ENCODE measurements at regions not wholly inside any gene's neighbourhood (a gene's known extent, or its start where the extent isn't known, plus 50 kb on each side); places are given as distances from the start of the nearest gene placed in this dataset.

DNA sequence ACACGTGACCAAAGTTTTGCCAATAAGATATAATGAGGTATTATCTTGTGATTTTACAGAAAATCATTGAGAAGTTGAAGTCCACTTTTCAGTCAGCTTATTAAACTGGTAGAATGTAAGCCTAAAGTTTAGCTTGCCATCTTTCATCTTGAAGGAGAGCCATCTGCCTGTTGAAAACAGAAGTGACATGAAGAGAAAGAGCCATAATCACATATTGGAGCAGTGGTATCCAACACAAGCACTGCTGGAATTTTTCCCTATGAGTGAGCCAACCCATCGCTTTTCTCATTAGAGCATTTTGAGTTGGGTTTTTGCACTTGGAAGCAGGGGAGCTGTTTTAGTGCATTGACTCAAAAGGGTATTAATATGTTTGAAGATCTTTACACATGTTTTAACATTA is 117.6 kb upstream of the FERD3L start:
- Histone ChIP-seq H3K4me1 (no peaks in the 10 kb centered on the region), H3K27ac (no peak overlapping the region), H3K36me3 (no peaks in the 10 kb centered on the region), H3K4me3 (no peak overlapping the region), H3K9me3 (no peaks in the 10 kb centered on the region), H3K27me3 (no peaks in the 10 kb centered on the region)
- intact Hi-C loops (cut with DNase I) = no loop called here
- TF ChIP-seq, protein P1, sequence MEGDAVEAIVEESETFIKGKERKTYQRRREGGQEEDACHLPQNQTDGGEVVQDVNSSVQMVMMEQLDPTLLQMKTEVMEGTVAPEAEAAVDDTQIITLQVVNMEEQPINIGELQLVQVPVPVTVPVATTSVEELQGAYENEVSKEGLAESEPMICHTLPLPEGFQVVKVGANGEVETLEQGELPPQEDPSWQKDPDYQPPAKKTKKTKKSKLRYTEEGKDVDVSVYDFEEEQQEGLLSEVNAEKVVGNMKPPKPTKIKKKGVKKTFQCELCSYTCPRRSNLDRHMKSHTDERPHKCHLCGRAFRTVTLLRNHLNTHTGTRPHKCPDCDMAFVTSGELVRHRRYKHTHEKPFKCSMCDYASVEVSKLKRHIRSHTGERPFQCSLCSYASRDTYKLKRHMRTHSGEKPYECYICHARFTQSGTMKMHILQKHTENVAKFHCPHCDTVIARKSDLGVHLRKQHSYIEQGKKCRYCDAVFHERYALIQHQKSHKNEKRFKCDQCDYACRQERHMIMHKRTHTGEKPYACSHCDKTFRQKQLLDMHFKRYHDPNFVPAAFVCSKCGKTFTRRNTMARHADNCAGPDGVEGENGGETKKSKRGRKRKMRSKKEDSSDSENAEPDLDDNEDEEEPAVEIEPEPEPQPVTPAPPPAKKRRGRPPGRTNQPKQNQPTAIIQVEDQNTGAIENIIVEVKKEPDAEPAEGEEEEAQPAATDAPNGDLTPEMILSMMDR (IDR thresholded peaks at IDR 0.05) = no peak
- DNase-seq (ENCODE audit: low spot score in 2 of 2) = no peak

DNA sequence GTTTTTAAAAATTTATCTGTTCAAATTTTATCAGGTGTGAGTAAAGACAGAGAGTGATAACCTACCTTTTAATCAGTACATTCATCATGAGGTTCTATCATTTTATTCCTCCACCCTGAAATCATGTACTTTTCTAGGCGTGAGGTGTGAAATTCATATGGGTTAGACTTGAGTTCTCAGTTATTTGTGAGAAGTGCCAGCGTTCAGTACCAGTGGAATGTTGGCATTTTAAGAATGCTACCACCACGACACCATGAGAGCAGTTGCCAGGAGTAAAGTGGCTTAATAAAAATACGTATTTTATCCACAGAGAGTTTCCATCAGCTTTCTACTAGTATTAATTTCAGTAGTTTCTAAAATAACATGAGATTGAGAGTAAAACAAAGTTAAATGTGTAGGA is 104.1 kb upstream of the FERD3L start:
- peaks cover 0 to 4% of the 10 kb centered on the region in 2 donors for H3K4me1 ChIP-seq
- no peak for DNase-seq (ENCODE audit: low spot score in 2 of 2)
- intact Hi-C loops (cut with DNase I) = no loop called here

DNA sequence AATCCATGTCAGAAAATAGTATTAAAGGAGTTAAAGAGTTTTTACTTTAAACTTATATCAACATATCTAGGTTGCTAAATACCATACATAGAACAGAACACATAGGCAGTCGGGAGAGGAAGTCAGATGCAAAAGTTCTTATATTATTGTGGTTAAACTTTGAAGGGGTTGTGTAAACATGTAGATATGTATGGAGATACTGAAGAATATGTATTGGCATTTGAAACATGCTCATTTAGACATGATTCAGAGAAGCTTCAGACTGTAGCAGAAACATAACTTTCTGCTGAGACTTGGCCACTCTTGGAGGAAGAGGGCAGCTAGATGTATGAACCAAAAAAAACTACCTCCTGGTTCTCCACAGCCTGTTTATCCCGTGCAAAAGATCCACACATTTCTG is 103.5 kb upstream of the FERD3L start:
- intact Hi-C loops (cut with DNase I) = no loop called here
- Histone ChIP-seq H3K27ac (no peak overlapping the region), H3K36me3 (no peaks in the 10 kb centered on the region), H3K4me1 (peaks cover 0 to 4% of the 10 kb centered on the region in 2 donors), H3K27me3 (no peaks in the 10 kb centered on the region), H3K4me3 (no peak overlapping the region), H3K9me3 (no peaks in the 10 kb centered on the region)
- DNase-seq (ENCODE audit: low spot score in 2 of 2) = no peak
- TF ChIP-seq, protein P1 (IDR thresholded peaks at IDR 0.05) = no peak

More for the DNA sequence above, 104.1 kb upstream of the FERD3L start:
- no peaks in the 10 kb centered on the region for H3K27me3 ChIP-seq
- H3K9me3 ChIP-seq = no peaks in the 10 kb centered on the region
- no peak overlapping the region for H3K4me3 ChIP-seq
- H3K27ac ChIP-seq = no peak overlapping the region
- H3K36me3 ChIP-seq = no peaks in the 10 kb centered on the region
- TF ChIP-seq, protein P1 (IDR thresholded peaks at IDR 0.05) = no peak

DNA sequence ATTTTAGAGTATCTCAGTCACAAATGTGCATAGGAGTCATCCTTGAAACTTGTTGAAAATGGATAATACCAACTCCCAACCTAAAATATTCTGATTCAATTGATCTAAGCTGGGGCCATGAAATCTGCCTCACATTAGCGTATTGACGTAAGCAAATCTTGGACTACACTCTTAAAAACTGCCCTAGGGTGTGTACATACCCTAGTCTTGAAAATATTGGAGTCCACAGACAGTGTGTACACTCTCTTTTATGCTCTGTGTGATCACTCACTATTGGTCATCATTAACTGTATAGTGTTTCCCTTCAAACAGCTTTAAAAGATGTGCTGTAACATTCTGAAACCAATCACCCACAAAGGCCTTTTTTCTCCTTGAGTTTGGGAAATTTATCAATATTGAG is 102.9 kb upstream of the FERD3L start:
- TF ChIP-seq, protein P1 (IDR thresholded peaks at IDR 0.05) = no peak
- no peak for DNase-seq (ENCODE audit: low spot score in 2 of 2)
- intact Hi-C loops (cut with DNase I) = no loop called here
- Histone ChIP-seq H3K4me1 (peaks cover 0 to 4% of the 10 kb centered on the region in 2 donors), H3K4me3 (no peak overlapping the region), H3K27me3 (no peaks in the 10 kb centered on the region), H3K9me3 (no peaks in the 10 kb centered on the region), H3K27ac (no peak overlapping the region), H3K36me3 (no peaks in the 10 kb centered on the region)

DNA sequence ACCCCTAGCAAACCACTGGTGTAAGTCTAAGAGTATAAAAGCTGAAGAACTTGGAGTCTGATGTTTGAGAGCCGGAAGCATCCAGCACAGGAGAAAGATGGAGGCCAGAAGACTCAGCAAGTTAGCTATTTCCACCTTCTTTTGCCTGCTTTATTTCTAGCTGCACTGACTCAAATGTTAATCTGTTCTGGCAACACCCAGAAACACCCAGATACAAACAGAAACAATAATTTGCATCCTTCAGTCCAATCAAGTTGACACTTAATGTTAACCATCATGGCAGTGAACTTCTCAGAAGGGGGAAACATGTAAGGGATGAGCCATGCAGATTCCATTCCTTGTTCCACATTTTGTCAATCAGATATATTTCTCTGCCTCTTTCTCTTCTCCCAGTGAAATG is 101.8 kb upstream of the FERD3L start:
- Histone ChIP-seq H3K27me3 (no peaks in the 10 kb centered on the region), H3K36me3 (no peaks in the 10 kb centered on the region), H3K9me3 (no peaks in the 10 kb centered on the region), H3K27ac (no peak overlapping the region), H3K4me3 (no peak overlapping the region), H3K4me1 (peaks cover 0 to 4% of the 10 kb centered on the region in 2 donors)
- DNase-seq (ENCODE audit: low spot score in 2 of 2) = no peak
- intact Hi-C loops (cut with DNase I) = no loop called here
- TF ChIP-seq, protein P1 (IDR thresholded peaks at IDR 0.05) = no peak

DNA sequence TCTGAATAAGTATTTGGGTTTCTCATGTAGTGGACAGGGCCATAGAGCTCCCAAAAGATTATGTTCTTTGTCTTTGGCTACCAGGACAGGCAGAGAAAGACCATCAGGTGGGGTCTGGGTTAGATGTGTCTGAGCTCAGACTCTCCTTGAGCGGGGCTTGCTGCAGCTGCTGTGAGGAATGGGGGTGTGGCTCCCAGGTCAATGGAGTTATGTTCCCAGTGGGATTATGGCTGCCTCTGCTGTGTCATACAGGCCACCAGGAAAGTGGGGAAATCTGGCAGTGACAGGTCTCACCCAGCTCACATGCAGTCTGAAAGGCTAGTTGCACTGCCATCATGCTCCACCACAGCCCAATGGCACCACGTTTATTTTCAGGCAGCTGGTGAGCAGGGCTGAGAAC is 97.0 kb upstream of the FERD3L start:
- H3K9me3 ChIP-seq = peaks cover 0 to 9% of the 10 kb centered on the region in 2 donors
- no peaks in the 10 kb centered on the region for H3K27me3 ChIP-seq
- DNase-seq (ENCODE audit: low spot score in 2 of 2) = no peak
- H3K4me3 ChIP-seq = no peak overlapping the region
- H3K27ac ChIP-seq = no peak overlapping the region
- no peaks in the 10 kb centered on the region for H3K4me1 ChIP-seq
- TF ChIP-seq, protein P1 (IDR thresholded peaks at IDR 0.05) = no peak
- intact Hi-C loops (cut with DNase I) = no loop called here
- no peaks in the 10 kb centered on the region for H3K36me3 ChIP-seq
